ENCODE measurements at regions not wholly inside any gene's neighbourhood (a gene's known extent, or its start where the extent isn't known, plus 50 kb on each side); places are given as distances from the start of the nearest gene placed in this dataset.

DNA sequence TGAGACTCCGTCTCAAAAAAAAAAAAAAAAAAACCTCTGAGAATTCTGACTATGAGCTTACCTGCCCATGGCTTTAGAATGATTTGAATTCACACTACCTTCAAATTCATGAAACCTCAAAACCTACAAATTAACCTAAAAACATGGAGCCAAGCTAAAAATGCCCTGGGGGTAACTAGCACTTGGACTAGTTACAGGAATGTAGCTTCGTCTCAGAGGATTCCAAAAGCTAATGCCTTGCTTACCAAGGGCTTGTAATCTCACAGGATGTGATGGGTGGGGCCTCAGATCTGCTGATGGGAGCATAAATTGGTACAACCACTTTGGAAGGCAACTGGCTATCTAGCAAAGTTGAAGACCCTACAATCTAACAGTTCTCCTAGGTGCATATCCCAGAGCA lies 79.4 kb upstream of the SPRY1 start:
- no peak for DNase-seq

DNA sequence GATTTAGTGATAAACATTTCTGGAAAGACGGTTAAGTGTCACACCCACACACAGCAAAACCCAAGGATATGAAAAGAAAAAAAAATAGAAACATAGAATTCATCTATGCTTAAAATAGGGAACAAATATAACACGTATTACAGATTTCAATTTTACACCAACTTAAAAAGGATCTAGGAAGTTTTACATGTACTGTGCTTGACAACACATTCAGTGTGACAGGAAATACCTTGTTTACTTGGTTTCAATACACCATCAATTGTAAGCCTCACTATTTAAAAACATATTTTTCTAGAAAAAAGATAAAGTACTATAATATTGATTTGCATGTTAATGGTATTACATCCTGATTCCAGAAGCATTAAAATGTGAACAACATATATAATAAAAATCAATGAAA lies 77.0 kb upstream of the SPRY1 start:
- no peak for DNase-seq

DNA sequence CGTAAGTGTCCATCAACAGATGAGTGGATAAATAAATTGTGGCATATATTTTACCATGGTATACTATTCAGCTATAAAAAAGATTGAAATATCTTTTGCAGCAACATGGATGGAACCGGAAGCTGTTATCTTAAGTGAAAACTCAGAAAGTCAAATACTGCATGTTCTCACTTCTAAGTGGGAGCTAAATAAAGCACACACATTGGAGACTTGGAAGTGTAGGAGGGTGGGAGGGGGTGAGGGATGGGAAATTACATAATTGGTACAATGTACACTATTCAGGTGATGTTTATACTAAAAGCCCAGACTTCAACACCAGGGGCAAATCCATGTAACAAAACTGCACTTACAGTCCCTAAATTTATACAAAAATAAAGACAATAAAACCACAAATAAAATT lies 72.6 kb upstream of the SPRY1 start:
- no peak for DNase-seq

DNA sequence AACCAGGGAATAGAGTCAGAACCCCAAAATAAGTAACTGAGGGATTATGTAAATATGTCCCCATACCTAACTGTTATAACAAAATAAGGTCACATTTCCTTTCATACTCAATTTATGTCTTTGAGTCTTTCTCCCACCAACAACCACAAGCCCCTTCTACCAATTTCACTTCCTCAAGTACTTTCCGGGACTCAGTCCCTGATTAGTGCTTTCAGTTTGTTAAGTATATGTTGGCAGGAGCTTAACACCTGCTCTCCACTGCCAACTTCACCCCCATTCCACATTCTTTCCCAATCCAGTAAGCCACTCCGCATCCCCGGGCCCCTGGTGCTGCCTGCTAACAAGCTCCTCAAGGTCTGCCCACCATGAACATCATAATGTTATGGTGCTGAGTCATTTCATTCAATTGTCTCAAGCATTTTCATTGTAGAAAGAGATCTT lies 71.3 kb upstream of the SPRY1 start:
- DNase-seq = no peak

DNA sequence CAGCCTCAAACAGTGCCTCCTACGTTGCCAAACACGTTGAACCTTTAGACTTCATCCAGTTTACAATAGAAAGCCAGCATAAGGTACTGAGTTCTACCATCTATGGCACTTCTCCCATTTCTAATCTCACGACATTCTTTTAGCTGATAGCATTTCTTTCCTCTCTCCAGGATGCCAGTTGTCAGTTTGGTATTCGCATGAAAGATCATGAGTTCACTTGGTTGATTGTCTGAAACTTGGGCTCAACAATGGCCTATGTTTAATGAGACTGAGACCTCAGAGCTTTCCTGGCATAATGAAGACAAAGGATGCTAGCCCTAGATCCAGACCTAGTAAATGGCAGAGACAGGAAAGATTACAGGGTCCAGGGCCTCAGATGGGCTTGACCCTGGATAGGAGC lies 69.2 kb upstream of the SPRY1 start:
- no peak for DNase-seq

DNA sequence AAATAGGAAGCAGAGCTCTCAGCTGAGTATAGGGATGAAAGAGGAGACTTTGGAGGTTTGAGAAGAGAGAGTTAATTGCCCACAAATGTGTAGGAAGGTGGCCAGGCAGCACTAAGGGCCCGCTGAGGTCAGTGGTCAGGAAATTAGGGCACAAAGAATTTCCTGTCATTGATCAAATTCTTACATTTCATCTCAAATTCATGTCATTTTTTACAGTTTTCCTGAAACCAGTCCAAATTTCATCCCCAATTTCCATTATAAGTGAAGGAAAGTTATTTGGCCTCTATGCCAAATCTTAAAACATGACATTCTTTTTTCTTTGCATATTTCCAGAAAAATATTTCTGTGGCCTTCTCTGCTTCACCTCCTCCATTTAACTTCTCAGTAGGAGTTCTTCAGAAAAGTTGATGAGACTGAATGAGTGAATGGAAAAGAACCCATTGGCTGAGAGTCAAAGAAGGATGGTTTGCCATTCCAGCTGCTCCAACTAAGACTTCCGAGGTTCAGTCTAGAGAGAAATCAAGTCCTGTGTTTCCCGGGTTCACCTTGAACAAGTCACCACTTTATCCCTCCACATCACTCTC lies 68.7 kb upstream of the SPRY1 start:
- no peak for DNase-seq

DNA sequence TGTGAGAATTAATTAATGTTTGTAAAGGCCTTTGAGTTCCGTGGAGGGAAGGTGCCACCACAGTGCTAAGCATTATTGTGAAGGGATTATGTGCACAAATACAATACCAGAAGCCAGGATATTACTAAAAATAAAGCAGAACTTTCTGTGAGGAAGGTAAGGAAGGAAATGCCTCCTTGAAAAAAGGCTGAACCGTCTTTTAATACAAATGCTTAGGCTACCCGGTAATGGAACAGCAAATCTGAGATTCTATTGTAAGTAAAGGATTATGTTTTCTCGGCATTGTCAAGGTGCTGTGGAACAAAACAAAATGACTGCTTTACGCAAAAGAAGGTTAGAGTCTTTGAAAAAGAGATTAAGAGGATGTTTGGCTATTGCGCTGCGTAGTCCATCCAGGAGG lies 57.9 kb upstream of the SPRY1 start:
- DNase-seq = no peak

DNA sequence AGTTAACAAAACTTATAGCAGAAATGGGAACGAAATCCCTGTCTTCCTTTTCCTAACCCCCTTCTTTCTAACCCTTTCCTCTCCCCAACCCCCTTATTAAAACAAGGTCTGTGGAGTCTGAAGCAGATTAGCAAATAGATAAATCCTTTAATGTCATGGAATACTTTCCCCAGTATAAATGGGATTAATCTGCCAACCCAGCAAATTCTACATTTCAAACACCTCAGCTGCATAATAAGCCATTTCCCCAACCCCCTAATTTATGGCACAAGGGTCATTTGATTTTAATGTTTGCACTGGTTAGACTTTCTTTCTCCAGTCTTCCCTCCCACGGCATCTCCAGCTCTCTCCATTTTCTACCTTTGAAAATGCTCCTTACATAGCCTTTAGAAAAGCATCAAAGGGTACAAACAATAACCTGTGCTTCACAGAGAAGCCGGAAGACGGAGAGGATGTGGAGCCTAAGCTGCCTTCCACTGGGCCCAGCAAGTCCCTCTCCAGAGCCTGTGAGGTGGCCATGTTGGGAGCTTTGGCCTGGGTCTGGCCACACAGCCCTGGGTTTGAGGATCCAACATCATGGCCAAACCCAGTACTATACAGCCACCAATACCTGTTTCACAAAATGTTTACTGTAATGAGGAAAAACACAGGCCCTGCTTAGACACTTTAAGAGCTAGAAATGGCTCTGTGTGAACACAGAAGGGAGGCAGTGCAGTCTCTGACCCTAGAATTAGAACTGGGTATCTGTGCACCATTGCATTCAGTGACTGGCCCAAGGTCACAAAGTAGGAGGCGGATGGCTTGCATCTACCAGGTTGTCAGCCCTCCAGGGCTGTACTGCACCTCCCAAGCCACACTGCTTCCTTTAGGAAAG lies 56.9 kb upstream of the SPRY1 start:
- DNase-seq = no peak

DNA sequence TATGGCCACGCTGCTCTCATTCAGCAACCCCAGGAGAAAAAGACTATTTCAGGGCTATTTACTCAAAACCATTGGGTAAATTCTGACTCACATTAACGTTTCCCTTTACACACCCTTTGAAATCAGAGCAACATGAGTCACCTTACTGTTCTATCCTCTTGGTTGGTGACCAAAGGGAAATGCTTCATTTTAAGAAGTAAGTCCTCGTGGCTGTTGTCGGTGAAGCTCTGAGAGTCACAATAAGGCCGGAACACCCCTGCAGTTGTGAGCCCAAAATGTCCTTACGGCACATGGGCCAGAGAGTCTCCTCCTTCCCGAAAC lies 56.3 kb upstream of the SPRY1 start:
- DNase-seq = no peak

DNA sequence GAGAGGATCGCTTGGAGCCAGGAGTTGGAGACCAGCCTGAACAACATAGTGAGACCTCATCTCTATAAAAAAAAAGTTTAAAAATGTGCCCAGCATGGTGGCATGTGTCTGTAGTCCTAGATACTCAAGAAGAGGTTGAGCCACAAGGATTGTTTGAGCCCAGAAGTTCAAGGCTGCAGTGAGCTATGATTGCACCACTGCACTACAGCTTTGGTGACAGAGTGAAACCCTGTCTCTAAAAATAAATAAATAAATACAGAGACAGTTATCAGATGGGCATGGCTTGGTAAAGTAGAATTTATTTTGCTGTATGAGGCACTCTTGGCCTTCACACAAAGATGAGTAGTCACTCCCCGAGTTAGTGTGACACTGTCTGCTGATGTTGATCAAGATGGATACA lies 54.1 kb upstream of the SPRY1 start:
- no peak for DNase-seq

DNA sequence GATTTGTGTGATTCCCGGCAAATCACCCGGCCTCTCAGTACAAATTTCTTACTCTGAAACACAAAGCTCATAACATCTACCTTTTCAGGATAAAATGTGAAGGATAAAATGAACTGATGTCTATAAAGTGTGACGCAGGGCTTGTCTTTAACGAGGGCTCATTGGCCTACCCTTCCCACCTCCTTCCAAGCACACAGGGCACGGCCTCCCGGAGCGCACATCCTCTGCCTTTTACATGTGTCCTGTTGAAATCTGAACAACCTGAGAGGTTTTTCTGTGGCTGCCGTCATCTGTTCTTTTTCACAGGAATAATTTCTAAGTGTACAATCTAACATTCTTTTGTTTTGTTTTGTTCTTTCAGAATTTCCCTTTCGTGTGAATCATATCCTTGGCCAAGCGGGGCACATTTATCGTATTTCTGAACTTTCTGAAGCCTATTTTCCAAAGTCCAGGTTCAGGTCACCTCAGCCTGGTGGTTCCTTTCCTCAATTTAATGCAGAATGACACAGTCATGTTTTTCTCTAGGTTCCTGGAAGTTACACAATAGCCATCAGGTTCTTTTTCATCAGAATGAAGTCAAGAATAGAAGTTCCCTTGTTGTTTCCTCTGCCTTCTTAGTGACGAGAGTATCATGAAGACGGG lies 53.1 kb upstream of the SPRY1 start:
- no peak for DNase-seq

DNA sequence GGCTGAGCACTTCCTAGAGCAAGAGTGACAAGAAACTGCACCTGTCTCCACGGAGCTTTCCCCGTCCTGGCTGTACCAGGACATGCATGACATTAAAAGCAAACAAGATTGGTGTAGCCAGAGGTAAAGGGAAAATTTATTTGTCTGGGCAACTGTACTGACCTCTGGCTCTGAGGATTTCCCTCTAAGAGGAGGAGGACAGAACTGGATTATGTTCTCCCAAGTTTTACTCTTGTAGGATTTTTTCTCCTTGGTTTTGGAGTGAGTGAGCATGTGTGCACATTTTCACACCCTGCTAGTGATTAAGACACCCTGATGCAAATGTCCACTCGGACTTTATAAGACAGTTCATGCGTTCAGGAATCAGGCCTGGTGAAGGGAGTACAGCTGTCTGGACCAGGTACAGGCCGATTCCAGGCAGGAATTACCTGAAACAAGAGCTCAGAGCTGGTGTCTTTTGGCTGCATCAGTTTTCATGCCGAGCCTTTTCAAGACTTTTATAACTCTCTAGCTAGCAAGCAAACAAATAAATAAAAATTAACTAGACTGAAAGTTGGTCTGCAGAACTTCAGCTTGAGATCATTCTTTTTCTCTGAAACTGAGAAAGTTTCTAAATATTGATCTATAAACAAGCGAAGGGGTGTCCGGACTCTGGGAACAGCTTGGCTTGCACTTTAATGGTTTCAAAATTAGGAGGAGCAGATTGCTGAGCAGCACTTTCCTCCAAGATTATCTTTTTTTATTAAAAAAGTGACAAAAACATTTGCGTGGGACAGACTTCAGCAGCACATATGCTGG lies 51.3 kb upstream of the SPRY1 start:
- no peak for DNase-seq

DNA sequence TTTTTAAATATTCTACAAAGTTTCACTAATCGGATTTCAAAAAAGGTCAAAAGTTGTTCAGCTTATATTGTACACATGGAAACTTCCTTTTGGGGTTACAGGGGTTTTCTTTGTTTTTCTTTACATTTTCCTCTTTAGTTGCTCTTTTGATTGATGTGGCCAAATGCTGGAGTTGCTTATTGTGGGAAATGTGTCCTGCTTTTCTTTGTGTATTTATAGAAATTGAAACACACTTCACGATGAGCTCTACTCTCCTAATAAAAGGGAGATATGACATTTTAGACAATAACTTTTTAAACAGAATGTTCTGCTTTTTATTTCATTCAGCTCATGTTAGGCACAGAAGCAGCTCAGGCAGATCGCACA lies 50.7 kb upstream of the SPRY1 start:
- no peak for DNase-seq

DNA sequence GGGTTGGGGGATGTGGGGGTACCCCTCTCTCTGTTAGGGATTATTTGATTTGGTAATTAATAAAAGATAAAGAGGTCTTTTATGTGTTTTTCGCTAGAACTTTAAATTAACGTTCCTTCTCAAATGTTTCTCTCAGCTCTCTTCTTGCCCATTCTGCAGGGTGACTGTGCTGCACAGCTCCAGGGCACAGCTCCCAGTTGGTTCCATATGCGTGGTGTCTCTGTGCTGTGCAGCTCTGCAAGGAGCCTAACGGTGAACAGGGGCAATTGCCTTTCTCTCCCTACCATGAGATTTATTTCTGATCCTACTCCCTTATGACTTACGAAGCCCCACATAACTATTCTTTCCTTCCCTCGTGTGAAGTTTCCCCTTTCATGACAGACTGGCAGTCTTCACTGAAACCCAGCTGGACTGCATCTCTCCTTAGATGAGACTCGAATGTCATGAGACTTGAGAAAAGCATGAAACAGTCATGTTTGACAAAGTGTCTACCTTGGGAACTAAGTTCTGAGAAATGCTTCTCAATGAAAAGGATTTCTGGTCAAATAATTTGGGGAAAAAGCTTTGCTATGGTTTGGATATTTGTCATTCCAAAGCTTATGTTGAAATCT lies 50.2 kb upstream of the SPRY1 start:
- no peak for DNase-seq

Measured in nucleus accumbens (tissue), 56 donors.